HG03354 (cell line): ENCODE measurements at regions not wholly inside any gene's neighbourhood (a gene's known extent, or its start where the extent isn't known, plus 50 kb on each side); places are given as distances from the start of the nearest gene placed in this dataset.
"Not testable (repeated sequence)": the region's sequence is repeated elsewhere in the genome, so short reads cannot be mapped to it uniquely, and the experiment has no call there.

Experiments
- ATAC-seq: cut with Tn5 transposase; IDR thresholded peaks from one replicate; pipeline ENCODE4 v1.9.1; 2021; ENCODE audit warnings: mild to moderate bottlenecking; ENCODE audit not compliant: unreplicated experiment, poor library complexity, severe bottlenecking

DNA sequence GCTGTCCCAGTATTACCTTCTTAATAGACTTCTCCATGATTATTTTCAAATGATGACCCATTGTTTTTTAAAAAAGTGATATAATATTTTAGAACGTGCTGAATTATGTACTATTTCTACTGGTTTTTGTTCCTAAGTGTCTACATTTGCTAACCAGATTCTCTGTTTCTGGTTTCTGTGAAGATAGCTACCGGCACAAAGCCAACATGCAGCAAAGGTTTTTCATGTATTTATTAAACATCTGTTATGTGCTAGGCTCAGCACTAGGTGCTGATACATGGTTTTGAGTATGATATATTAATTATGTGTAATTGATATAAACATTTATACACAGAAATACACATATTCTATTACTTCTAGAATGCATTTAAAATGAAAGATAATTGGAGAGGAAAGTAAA, 1035.6 kb downstream of the PCDH17 start:
- ATAC-seq: no peak

DNA sequence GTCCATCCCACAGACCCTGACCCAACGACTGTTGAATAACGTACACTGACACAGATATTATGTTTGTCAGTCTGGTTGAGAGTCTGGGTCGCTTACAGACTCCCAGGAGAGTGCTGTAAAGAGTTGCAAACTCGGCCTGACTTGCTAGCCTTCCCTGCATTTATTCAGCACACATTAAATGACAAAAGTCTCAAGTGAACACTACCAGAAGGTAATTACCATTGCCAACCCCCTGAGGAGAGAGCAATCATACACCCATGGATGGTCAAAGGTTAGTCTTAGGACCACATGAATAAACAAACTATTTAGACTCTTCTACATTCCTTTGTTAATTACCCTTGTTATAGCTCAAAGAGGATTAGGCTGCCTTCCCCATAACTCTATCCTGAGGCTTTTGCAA, 1048.6 kb downstream of the PCDH17 start:
- ATAC-seq: no peak

DNA sequence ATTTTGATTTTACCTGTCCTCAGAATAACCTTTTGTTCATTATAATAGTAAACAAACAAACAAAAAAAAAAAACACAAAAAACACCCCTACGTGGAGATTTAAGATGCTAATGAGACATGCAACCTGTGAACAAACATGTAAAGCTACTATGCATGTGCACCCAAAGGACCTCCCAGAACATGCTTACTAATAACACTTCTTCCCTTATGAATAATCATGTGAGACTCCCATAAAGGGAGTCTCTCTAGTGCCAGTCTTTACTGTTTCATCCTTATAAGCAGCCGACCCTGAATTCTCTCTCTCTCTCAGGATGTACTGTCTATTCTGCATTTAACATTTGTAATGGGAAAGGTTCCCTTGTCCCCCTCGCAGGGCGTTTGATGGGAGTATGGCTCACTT, 1051.1 kb downstream of the PCDH17 start:
- no peak for ATAC-seq

DNA sequence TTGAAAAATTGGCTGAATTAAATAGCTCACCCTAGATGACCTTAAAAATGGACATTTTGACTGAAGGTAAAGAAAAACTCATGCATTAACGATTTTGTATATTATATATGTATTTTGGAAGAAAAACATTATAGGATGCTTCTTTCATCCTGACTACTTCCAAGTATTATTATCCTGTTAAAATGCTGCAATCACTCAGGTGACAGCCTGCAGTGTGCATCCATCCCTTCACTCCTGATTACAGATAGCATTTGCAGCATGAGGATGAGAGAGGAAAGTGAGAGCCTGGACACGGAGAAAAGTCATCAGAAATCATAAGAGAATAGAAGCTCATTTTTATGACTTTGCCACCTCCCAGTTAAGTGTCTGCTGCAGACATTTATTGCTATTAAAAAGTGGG, 1055.6 kb downstream of the PCDH17 start:
- ATAC-seq: no peak

GRCh38 chr13:58698531-58698930, 1067.0 kb downstream of the PCDH17 start:
- no peak for ATAC-seq

DNA sequence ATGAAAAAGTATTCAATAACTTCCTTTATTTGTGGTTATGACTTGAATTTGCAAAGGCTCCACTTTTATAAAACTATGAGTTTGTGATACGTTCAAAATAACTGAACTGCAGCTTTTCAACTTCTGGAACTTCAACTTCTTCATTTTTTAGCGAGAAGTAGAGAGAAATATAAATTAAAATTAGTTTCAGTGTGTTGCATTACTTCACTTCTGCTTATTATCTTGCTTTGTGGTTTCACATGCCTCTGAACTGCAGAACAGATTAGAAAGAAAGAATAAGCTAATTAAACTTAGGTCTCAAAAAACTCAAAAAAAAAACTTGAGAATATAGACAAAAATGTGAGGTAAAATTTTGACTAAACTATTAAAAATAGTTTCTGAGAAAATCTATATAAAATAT, 1073.4 kb downstream of the PCDH17 start:
- no peak for ATAC-seq

DNA sequence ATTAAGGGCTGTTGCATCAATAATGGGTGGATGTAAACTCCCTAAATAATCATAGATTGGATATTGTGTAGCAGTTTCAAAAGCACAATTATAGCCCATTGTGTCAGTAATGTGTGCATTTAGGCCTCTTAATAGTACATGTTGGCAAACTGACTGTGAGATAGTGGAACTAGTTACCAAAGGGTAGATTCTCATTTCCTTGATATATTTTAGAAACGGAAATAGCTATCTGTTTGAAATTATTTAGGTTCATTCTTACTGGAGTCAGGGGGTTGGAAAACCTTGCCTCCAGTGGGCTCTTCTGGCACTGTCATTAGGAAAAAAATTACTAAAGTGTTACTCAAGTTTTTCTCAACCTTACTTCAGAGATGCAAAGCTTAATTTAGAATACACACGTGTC, 1074.9 kb downstream of the PCDH17 start:
- no peak for ATAC-seq

DNA sequence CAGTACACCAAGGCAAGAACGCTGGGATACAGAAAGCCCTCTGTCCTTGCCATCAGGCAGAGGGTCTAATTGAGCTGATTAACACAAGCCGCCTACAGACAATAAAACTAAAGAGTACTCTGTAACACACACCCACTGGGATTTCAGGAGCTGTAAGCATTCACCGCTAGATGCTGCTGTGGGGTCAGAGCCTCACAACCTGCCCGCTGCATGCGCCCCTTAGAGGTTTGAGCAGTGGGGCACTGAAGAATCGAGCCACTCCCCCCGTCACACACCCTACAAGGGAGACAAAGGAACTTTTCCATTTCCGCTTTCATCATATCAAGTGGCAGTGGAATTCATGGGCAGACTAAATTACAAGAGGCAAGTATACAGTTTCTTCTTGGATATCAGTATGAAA, 1080.6 kb downstream of the PCDH17 start:
- no peak for ATAC-seq

DNA sequence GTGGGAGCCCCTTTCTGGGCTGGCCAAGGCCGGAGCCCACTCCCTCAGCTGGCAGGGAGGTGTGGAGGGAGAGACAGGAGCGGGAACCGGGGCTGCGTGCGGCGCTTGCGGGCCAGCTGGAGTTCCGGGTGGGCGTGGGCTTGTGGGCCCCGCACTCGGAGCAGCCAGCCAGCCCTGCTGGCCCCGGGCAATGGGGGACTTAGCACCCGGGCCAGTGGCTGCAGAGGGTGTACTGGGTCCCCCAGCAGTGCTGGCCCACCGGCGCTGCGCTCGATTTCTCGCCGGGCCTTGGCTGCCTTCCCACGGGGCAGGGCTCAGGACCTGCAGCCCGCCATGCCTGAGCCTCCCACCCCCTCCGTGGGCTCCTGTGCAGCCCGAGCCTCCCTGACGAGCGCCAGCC, 1082.5 kb downstream of the PCDH17 start:
- not testable (repeated sequence) for ATAC-seq

GRCh38 chr13:58721273-58721672, 1089.7 kb downstream of the PCDH17 start:
- no peak for ATAC-seq

- no peak for ATAC-seq
Observed at GRCh38 chr13:58728126-58728525, 1096.6 kb downstream of the PCDH17 start.

DNA sequence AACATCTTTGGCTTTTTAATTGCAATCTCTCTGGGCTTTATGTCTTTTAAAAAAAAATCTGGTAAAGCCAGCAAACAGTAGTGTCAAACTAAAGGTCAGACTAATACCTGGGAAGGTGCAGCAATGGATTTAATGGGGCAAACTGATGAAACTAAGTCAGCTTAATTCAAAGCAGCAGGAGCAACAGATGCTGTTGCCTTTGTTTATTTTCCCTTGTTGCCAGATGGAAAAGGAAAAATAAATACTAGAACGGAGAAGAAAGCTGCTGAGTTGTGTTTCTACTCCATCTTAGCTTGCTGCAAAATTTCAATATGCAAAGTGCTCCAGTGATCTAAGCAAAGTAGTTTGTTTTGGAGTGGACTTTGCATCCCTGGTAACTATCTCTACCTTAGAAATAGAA, 1097.8 kb downstream of the PCDH17 start:
- ATAC-seq: no peak

DNA sequence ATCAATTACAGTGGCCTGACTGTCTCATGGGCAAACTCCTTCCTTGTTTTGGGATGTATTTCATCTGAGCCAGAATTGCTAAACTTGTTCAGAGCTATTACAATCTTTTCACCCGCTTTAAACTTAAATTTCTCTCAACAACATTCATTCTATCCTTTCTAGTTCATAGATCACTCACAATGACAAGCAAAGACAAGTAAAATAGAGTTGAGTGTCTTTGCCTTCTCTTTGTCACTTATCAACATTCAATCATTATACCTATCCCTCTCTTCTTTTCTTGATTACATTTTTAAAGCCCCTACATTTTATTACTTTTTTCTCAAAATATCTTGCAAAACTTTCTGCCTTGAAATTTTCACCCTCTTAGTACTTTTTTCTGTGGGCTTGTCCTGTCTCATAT, 1113.1 kb downstream of the PCDH17 start:
- no peak for ATAC-seq

GRCh38 chr13:58767566-58767965, 1136.0 kb downstream of the PCDH17 start:
- no peak for ATAC-seq

- ATAC-seq: no peak
Observed at GRCh38 chr13:58773280-58773859, 1141.8 kb downstream of the PCDH17 start.

DNA sequence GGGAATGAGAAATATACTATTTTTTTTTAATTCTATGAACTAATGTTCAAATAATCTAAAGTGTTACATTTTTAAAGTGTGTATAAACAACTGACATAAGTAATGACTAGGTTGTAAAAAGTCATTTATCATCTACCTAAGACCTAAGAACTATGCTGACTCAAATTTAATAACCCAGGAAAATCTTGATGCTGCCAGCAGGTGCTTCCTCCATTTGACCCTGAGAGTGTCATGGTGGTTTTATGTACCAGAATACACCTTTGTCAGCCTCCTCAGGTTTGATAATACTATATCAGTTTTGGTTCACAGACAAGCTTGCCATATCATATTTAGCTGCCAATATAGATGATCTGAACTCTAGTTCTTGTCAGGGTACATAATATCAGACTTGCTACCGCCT, 1151.2 kb downstream of the PCDH17 start:
- no peak for ATAC-seq

DNA sequence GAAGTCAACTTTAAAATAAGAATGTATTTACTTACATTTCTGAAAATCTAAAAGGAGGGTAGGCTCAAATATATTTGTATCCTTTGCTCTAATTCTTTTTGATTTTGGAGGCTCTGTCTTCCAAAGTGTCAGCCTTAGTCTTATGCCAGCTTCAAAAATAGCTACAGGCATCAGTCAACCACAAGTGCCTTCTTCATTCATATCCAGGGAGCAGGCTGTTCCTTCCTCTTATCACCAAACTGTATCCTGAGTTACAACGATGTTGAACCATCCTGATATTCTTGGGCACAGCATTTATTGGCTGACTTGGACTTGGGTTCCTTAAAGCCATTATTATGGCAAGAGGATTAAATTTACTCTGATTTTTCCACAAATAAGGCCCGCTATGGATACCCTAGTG, 1161.3 kb downstream of the PCDH17 start:
- ATAC-seq: no peak

GRCh38 chr13:58795715-58796114, 1164.2 kb downstream of the PCDH17 start:
- no peak for ATAC-seq

GRCh38 chr13:58804832-58805231, 1173.3 kb downstream of the PCDH17 start:
- no peak for ATAC-seq

DNA sequence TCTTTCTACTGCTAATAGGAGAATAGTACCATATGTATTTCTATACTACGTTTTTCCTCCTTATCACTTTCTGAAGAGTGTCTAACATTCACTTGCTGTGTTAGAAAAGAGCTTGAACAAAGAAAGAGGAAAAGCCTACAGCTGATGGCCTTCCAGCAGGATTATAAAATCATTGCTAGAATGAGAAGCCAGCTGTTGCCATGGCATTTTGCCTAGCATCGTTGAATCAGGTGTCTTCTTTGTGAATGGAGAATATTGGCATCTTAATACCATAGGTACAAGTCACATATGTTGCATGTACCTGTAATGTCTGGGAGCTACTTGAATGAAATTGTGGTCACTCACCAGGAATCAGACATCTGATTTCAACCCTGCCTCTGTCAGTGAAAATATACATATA, 1174.9 kb downstream of the PCDH17 start:
- no peak for ATAC-seq

DNA sequence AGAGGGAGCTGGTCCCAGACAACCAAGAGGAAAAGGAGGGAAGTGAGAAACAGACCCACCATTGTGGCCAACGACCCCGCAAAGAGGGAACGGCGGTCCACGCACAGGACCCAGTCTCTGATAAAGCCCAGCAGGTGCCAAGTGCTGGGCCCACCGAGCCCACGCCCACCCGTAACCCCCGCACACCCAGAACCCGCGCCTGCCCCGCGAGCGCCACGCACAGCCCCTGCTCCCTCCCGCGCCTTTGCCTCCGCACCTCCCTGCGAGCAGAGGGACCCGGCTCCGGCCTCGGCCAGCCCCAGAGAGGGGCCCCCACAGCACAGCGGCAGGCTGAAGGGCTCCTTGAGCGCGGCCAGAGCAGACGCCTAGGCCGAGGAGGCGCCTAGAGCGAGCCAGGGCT, 1192.2 kb downstream of the PCDH17 start:
- no peak for ATAC-seq

- ATAC-seq: no peak
Observed at GRCh38 chr13:58827904-58828303, 1196.4 kb downstream of the PCDH17 start.
